ENCODE measurements at regions not wholly inside any gene's neighbourhood (a gene's known extent, or its start where the extent isn't known, plus 50 kb on each side); places are given as distances from the start of the nearest gene placed in this dataset.

DNA sequence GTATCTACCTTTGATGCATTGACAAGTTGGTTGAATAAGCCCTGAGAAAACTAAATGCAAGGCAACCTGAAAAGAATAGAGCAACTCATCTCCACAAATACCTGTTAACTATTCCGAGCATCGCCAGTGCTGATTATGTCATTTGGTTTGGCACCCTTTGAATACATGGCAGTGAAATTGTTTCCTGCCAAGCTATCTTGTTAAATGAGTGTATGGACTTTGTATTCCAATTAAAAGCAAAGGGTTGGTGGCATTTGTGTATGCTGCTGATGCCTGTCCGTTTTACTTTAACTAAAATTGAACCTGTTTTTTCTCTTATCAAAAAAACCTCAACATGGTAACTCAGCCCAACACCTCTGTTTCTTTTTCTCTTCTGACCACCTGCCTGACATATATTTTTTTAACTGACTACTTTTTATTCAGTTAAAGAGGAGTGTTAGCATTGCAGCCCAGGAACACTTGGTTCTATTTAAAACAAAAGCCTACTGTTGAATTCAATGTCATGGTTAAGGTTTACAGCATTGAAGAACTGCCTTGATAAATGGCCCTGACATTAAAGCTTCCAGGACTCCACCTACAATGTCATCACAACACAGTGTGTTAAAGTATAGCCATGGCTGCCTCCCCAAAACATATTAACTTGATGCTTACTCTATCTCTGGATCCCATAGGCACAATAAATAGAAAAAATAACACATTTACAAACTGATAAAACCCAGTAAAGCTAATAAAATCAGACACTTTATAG lies 838.3 kb upstream of the NOVA1 start:
- no peak overlapping the region for H3K4me3 ChIP-seq (ENCODE audit: low read length)
- no peak for DNase-seq
- no peaks in the 10 kb centered on the region for H3K4me1 ChIP-seq (ENCODE audit: control insufficient read depth, insufficient read depth, low read length)
- no peak overlapping the region for H3K27ac ChIP-seq (ENCODE audit: low read length)
- H3K36me3 ChIP-seq (ENCODE audit: control insufficient read depth, insufficient read depth, low read length): no peaks in the 10 kb centered on the region
- WGBS (ENCODE audit: insufficient coverage): no CpG with 5 or more reads among the region's 3 CpGs
- no peaks in the 10 kb centered on the region for H3K27me3 ChIP-seq (ENCODE audit: control insufficient read depth, insufficient read depth, low read length)
- H3K9me3 ChIP-seq (replicated peaks; ENCODE audit: control insufficient read depth, low read depth, low read length): no peaks in the 10 kb centered on the region

DNA sequence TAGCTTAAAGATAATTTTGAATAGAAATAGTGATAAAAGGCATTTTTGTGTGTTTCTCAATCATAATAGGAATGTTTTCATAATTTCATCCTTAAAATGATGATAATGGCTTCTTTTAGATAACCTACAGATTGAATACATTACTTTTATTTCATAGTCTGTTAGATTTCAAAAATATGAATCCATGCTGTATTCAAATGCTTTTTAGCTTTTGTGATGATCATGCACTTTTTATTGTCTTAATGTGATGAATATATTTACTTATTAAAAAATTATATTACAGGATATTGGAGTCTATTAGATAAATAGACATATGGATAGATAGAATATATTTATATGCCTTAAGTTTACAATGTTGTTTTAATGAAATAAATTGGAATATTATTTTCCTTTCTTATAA lies 886.8 kb upstream of the NOVA1 start:
- H3K27me3 ChIP-seq (ENCODE audit: control insufficient read depth, insufficient read depth, low read length): no peaks in the 10 kb centered on the region
- no peak overlapping the region for H3K4me3 ChIP-seq (ENCODE audit: low read length)
- H3K27ac ChIP-seq (ENCODE audit: low read length): no peak overlapping the region
- H3K36me3 ChIP-seq (ENCODE audit: control insufficient read depth, insufficient read depth, low read length): no peaks in the 10 kb centered on the region
- no peaks in the 10 kb centered on the region for H3K4me1 ChIP-seq (ENCODE audit: control insufficient read depth, insufficient read depth, low read length)
- no peak for DNase-seq
- H3K9me3 ChIP-seq (replicated peaks; ENCODE audit: control insufficient read depth, low read depth, low read length): no peaks in the 10 kb centered on the region

DNA sequence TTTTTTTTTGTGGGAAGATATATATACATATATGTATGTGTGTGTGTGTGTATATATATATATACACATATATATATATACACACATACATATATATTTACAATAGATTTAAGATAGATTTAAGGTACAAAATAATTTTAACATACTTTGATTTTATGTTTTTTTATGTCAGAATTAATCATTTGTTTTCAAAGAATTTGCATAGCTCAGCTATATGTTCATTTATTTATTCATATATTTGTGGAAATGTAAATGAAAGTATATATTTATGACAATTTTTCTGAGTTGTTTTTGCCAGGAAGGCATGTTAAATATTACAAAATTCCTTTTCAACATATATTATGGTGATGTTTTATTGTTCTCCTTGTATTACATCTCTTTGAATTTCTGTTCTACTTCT lies 887.4 kb upstream of the NOVA1 start:
- Histone ChIP-seq H3K27me3 (ENCODE audit: control insufficient read depth, insufficient read depth, low read length) (no peaks in the 10 kb centered on the region), H3K4me3 (ENCODE audit: low read length) (no peak overlapping the region), H3K9me3 (replicated peaks; ENCODE audit: control insufficient read depth, low read depth, low read length) (no peaks in the 10 kb centered on the region), H3K4me1 (ENCODE audit: control insufficient read depth, insufficient read depth, low read length) (no peaks in the 10 kb centered on the region), H3K36me3 (ENCODE audit: control insufficient read depth, insufficient read depth, low read length) (no peaks in the 10 kb centered on the region), H3K27ac (ENCODE audit: low read length) (no peak overlapping the region)
- no peak for DNase-seq

DNA sequence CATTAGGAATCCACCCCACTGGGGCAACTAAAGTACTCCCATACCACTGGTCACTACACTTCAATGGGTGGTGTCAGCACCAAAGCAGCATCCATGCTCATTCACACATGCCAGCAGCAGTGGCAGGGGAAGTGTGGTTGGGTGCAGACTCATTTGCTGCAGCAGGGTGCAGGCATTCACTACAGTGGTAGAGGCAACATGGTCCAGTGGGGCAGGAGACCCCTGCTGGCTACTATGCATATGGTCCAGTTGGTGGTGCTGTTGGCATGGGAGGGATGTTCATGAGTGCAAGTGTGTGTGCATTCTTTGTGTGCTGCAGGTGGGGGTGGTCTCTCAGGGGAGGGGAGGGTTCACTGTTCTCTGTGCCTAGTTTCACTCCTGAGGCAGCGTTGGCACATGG lies 908.4 kb upstream of the NOVA1 start:
- H3K4me1 ChIP-seq (ENCODE audit: control insufficient read depth, insufficient read depth, low read length): no peaks in the 10 kb centered on the region
- H3K27ac ChIP-seq (ENCODE audit: low read length): no peak overlapping the region
- H3K4me3 ChIP-seq (ENCODE audit: low read length): no peak overlapping the region
- DNase-seq: no peak
- peaks cover 3% of the 10 kb centered on the region for H3K9me3 ChIP-seq (replicated peaks; ENCODE audit: control insufficient read depth, low read depth, low read length)
- H3K27me3 ChIP-seq (ENCODE audit: control insufficient read depth, insufficient read depth, low read length): no peaks in the 10 kb centered on the region
- no peaks in the 10 kb centered on the region for H3K36me3 ChIP-seq (ENCODE audit: control insufficient read depth, insufficient read depth, low read length)
- no CpG with 5 or more reads among the region's 1 CpG for WGBS (ENCODE audit: insufficient coverage)

DNA sequence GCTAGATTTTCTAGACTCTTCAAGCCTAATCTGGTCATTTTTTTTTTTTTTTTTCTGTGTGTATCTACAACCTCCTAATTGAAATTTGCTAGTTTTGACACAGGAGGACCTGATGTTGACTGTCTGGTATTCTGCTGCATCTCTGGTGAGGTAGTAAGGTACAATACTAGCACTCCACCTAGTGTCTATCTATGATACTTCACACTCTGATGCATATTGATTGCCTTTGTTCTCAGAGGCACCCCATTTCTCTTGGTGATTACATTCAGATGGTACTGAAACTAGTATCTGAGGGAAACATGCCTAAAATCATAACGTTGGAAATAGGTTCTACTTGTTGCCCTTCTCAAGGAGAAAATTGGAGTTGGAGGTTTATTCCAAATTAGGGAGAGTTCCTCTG lies 930.5 kb upstream of the NOVA1 start:
- WGBS (ENCODE audit: insufficient coverage): 0% methylated on average over 1 of the region's 1 CpG

DNA sequence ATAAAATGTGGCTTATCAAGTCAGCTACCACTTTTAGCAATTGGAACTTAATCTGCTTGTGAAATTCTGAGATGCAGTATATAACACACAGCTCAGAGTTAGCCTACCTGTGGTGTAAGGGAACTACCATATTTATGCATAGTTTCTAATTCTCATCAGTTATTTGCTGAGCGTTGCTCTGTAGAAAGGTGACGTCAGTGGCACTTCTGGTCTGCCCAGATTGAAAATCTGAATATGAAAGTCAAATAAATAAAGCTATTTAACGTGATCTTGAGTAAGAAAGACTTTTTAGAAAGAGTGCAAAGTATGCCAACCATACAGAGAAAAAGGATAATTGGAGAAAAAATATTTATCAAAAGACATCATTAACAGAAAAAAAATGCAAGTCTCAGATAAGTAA lies 938.9 kb upstream of the NOVA1 start:
- Histone ChIP-seq H3K9me3 (replicated peaks; ENCODE audit: control insufficient read depth, low read depth, low read length) (no peaks in the 10 kb centered on the region), H3K27me3 (ENCODE audit: control insufficient read depth, insufficient read depth, low read length) (no peaks in the 10 kb centered on the region), H3K4me1 (ENCODE audit: control insufficient read depth, insufficient read depth, low read length) (no peaks in the 10 kb centered on the region), H3K4me3 (ENCODE audit: low read length) (no peak overlapping the region), H3K27ac (ENCODE audit: low read length) (no peak overlapping the region), H3K36me3 (ENCODE audit: control insufficient read depth, insufficient read depth, low read length) (no peaks in the 10 kb centered on the region)
- DNase-seq: no peak
- WGBS (ENCODE audit: insufficient coverage): no CpG with 5 or more reads among the region's 3 CpGs

More for the DNA sequence above, 930.5 kb upstream of the NOVA1 start:
- H3K36me3 ChIP-seq (ENCODE audit: control insufficient read depth, insufficient read depth, low read length): no peaks in the 10 kb centered on the region
- no peaks in the 10 kb centered on the region for H3K4me1 ChIP-seq (ENCODE audit: control insufficient read depth, insufficient read depth, low read length)
- H3K4me3 ChIP-seq (ENCODE audit: low read length): no peak overlapping the region
- H3K9me3 ChIP-seq (replicated peaks; ENCODE audit: control insufficient read depth, low read depth, low read length): no peaks in the 10 kb centered on the region
- no peaks in the 10 kb centered on the region for H3K27me3 ChIP-seq (ENCODE audit: control insufficient read depth, insufficient read depth, low read length)
- no peak overlapping the region for H3K27ac ChIP-seq (ENCODE audit: low read length)
- peak; percentile 31 for DNase-seq

DNA sequence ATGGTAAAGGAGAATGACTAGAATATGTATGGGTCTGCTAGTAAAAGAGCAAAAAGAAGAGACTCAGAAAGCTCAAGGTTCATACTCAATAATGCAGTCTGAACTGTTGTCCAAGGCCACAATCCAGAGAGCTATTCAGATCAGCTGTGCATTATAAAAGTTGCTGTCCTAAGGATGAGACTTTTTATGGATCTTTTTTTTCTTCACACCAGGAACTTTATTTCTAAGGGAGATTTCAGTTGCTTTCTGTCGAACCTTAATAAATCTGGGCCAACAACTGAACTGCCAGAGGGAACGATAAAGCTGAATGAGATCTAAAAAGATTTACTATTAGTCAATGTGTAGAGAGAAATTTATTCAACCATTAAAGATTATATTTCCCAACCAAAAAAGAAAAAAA lies 948.3 kb upstream of the NOVA1 start:
- DNase-seq: no peak
- Histone ChIP-seq H3K27ac (ENCODE audit: low read length) (no peak overlapping the region), H3K9me3 (replicated peaks; ENCODE audit: control insufficient read depth, low read depth, low read length) (peaks cover 3% of the 10 kb centered on the region), H3K36me3 (ENCODE audit: control insufficient read depth, insufficient read depth, low read length) (no peaks in the 10 kb centered on the region), H3K27me3 (ENCODE audit: control insufficient read depth, insufficient read depth, low read length) (no peaks in the 10 kb centered on the region), H3K4me3 (ENCODE audit: low read length) (no peak overlapping the region), H3K4me1 (ENCODE audit: control insufficient read depth, insufficient read depth, low read length) (no peaks in the 10 kb centered on the region)
- WGBS (ENCODE audit: insufficient coverage): no CpG with 5 or more reads among the region's 2 CpGs

DNA sequence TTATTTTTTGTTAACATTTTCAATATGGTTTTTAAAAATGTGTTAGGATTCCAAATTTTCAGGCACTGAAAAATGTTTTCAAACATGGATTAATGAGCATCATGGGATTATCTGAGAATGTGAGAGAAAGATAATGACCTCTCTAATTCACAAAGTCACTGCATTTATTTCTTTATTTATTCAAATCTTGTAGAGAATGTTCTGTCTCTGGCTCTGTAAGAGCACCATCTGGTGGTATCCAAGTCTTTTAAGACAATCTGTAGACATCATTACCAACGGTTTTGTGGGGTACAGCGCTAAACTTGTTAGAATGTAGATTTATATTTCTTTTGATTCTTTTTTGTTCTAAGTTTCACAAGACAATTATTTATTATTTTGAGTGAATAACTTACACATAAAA lies 956.0 kb upstream of the NOVA1 start:
- Histone ChIP-seq H3K36me3 (ENCODE audit: control insufficient read depth, insufficient read depth, low read length) (no peaks in the 10 kb centered on the region), H3K27me3 (ENCODE audit: control insufficient read depth, insufficient read depth, low read length) (no peaks in the 10 kb centered on the region), H3K4me1 (ENCODE audit: control insufficient read depth, insufficient read depth, low read length) (no peaks in the 10 kb centered on the region), H3K27ac (ENCODE audit: low read length) (no peak overlapping the region), H3K9me3 (replicated peaks; ENCODE audit: control insufficient read depth, low read depth, low read length) (peaks cover 2% of the 10 kb centered on the region), H3K4me3 (ENCODE audit: low read length) (no peak overlapping the region)
- no CpG with 5 or more reads among the region's 2 CpGs for WGBS (ENCODE audit: insufficient coverage)
- peak; percentile 93 for DNase-seq

DNA sequence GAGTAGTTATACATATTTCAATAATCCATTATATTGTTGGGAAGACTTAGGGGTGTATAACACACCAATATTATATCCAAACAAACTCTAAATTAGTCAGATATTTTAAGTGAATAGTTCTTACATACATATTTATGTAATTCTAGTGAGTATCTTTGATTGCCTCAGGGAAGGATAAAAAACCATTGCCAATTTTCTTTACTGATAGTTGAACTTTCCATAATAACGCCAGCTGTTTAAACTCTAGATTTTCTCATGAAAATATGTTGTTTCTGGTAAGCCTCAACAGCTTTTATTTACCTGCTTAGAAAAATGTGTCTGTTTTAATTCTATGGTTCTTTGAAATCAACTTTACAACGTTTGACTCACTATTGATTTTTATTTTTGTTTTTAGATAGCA lies 959.6 kb upstream of the NOVA1 start:
- Histone ChIP-seq H3K27ac (ENCODE audit: low read length) (no peak overlapping the region), H3K36me3 (ENCODE audit: control insufficient read depth, insufficient read depth, low read length) (no peaks in the 10 kb centered on the region), H3K27me3 (ENCODE audit: control insufficient read depth, insufficient read depth, low read length) (no peaks in the 10 kb centered on the region), H3K9me3 (replicated peaks; ENCODE audit: control insufficient read depth, low read depth, low read length) (no peaks in the 10 kb centered on the region), H3K4me3 (ENCODE audit: low read length) (no peak overlapping the region), H3K4me1 (ENCODE audit: control insufficient read depth, insufficient read depth, low read length) (no peaks in the 10 kb centered on the region)
- DNase-seq: peak; percentile 58
- no CpG with 5 or more reads among the region's 2 CpGs for WGBS (ENCODE audit: insufficient coverage)

DNA sequence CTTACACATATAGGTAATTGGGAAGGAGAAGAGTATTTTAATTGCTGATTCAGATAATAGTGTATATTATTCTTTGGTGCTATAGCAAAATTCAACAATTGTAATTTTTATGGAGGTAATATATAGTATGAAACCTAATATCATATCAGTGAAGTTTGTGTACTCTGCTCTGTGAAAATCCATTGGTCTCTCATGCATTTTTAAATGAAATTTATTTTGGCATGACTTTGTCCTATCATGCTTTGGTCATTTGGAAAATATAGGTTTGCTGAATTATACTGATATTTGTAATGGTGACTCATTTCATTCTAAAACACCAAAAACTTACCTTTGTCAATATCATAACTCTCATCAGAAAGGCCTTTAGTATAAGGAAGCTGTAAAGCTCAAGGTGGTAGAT lies 962.0 kb upstream of the NOVA1 start:
- no peaks in the 10 kb centered on the region for H3K36me3 ChIP-seq (ENCODE audit: control insufficient read depth, insufficient read depth, low read length)
- no peak overlapping the region for H3K4me3 ChIP-seq (ENCODE audit: low read length)
- H3K4me1 ChIP-seq (ENCODE audit: control insufficient read depth, insufficient read depth, low read length): no peaks in the 10 kb centered on the region
- H3K27me3 ChIP-seq (ENCODE audit: control insufficient read depth, insufficient read depth, low read length): no peaks in the 10 kb centered on the region
- no peak for DNase-seq
- no peak overlapping the region for H3K27ac ChIP-seq (ENCODE audit: low read length)
- H3K9me3 ChIP-seq (replicated peaks; ENCODE audit: control insufficient read depth, low read depth, low read length): no peaks in the 10 kb centered on the region

DNA sequence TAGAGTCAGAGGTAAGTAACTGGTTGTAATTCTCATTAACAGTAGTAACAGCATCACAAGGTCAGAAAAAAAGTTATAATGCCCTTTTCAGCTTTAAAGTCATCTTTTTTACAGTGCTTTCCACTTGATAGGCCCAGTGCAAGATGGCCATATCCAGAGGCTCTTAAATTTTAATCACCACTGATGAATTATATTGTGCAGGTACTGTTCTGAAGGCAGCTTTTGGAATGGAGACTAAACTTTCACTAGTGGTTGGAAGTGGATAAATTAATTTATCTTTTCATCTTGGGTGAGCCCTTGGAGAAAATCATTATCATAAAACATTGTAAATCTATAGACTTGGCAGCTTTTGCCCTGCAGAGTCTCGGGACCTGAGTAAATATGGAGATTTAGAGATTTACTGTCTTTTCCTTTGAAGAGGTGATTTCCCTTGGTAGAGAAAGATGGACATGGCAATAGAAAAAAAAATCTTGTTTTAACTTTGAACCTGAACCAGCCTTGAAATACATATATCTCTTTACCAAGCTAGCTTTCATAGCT lies 969.1 kb upstream of the NOVA1 start:
- DNase-seq: no peak
- Histone ChIP-seq H3K9me3 (replicated peaks; ENCODE audit: control insufficient read depth, low read depth, low read length) (no peaks in the 10 kb centered on the region), H3K36me3 (ENCODE audit: control insufficient read depth, insufficient read depth, low read length) (no peaks in the 10 kb centered on the region), H3K4me1 (ENCODE audit: control insufficient read depth, insufficient read depth, low read length) (no peaks in the 10 kb centered on the region), H3K27me3 (ENCODE audit: control insufficient read depth, insufficient read depth, low read length) (no peaks in the 10 kb centered on the region), H3K4me3 (ENCODE audit: low read length) (no peak overlapping the region), H3K27ac (ENCODE audit: low read length) (no peak overlapping the region)
- WGBS (ENCODE audit: insufficient coverage): no CpG with 5 or more reads among the region's 1 CpG

All from muscle of leg (tissue), 3 donors.